HG02678 (cell line): ENCODE measurements at regions not wholly inside any gene's neighbourhood (a gene's known extent, or its start where the extent isn't known, plus 50 kb on each side); places are given as distances from the start of the nearest gene placed in this dataset.
"Not testable (repeated sequence)": the region's sequence is repeated elsewhere in the genome, so short reads cannot be mapped to it uniquely, and the experiment has no call there.

Source experiments
- ATAC-seq: cut with Tn5 transposase; IDR thresholded peaks from one replicate; pipeline ENCODE4 v1.9.1; 2021; ENCODE audit warnings: mild to moderate bottlenecking, moderate library complexity; ENCODE audit not compliant: unreplicated experiment

DNA sequence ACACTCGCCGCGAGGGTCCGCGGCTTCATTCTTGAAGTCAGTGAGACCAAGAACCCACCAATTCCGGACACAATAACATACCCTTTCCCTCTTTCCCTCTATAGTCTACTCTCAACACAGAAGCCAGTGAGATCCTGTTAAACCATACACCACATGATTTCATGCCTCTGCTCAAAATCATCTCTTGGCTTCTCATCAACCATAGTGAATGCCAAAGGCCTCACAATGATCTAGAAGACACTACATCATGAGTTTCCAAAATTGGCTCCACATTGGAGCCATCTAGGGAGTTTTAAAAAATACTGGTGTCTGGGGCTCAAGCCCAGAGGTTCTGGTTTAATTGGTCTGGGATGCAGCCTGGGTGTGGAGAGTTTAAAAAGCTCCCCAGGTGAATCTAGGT is 124.5 kb downstream of the EFNB1 start:
- no peak for ATAC-seq

DNA sequence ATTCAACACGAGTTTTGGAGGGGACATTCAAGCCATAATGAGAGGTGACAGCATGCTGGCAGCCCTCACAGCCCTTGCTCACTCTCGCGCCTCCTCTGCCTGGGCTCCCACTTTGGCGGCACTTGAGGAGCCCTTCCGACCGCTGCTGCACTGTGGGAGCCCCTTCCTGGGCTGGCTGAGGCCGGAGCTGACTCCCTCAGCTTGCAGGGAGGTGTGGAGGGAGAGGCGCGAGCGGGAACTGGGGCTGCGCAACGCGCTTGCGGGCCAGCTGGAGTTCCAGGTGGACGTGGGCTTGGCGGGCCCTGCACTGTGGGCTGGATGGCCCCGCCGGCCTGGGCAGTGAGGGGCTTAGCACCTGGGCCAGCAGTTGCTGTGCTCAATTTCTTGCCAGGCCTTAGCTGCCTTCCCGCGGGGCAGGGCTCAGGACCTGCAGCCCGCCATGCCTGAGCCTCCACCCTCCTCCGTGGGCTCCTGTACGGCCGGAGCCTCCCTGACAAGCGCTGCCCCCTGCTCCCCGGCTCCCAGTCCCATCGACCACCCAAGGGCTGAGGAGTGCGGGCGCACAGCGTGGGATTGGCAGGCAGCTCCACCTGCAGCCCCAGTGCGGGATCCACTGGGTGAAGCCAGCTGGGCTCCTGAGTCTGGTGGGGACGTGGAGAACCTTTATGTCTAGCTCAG is 123.3 kb downstream of the EFNB1 start:
- not testable (repeated sequence) for ATAC-seq

- no peak for ATAC-seq
These were observed 122.1 kb downstream of the EFNB1 start for GRCh38 chrX:68950937-68951336.

DNA sequence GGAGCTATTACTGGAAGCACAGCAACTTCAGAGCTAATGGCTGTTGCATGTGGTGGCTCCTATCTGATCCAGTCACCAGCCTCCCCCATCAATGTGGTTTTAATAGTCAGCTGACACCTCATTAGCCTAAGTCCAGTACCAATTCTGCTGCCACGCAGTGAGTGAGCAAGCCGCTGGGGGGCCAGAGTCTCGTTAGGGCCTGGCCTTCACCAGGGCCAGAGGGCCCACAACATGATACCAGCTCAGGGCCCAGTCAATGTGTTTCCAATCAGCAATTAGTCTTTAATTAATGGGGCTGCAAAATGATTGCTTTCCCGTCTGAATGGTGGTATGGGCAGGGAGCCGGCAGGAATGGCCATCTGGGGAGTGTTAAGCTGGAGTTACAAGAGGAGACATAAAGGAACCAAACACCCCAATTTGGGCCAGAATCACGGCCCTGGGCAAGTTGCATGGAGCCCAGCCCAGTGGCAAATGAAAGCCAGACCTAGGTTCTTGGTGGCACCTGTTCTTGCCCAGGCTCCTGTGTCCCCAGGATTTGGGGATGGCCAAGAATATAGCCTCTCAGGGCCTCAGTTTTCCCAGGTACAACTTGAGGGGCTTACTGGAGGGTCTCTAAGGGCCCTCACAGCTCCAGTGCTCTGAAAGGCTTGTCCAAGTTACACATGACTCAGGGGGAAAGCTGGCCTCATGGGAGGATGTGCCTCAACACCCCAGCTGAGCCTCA is 119.2 kb downstream of the EFNB1 start:
- ATAC-seq: no peak

GRCh38 chrX:68945603-68946228 is 116.9 kb downstream of the EFNB1 start:
- ATAC-seq: no peak

DNA sequence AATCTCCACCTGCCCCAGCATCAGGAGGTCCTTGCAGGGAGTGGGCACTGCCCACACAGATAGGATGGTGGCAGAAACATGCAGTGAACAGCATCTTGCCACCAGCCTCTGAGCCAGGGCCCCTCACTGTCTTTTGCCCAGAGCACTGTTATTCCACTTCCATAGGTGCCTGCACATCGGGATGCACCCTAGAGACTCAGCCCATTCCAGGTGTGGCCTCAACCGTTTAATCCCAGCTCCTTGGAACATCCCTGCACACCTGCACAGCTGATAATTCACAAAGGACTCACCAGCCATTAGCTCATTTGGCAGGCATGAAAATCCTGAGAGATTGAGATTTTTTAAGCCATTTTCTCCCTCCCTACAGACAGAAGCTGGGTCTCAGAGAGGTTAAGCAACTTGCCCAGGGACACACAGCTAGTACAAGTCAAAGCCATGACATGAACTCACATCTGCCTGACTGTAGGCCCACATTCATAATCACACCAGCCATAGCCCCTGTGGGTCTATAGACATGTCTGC is 116.3 kb downstream of the EFNB1 start:
- no peak for ATAC-seq

DNA sequence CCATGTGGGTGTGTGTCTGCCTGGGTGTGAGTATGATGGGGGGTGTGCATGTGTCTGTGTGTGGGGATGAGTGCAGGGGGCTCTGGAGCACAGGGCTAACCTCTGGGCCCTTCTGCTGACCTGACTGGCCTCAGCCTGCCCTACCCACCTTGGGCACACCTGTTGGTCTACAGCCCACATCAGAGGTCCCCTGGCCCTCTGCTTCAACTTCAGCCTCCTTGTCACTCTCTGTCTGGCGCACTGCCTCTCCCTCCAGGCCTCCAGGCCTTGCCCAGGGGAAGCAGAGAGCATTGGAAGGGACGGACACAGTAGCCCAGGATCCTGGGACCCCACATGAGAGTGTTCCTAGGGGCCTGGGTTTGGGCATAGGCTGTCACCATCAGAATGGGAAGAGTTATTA is 115.4 kb downstream of the EFNB1 start:
- ATAC-seq: no peak

- no peak for ATAC-seq
These were observed 114.0 kb downstream of the EFNB1 start for GRCh38 chrX:68942840-68943239.

- no peak for ATAC-seq
These were observed 113.3 kb downstream of the EFNB1 start for GRCh38 chrX:68942104-68942503.

GRCh38 chrX:68941385-68941952 is 112.6 kb downstream of the EFNB1 start:
- no peak for ATAC-seq

GRCh38 chrX:68940601-68941000 is 111.8 kb downstream of the EFNB1 start:
- ATAC-seq: no peak

GRCh38 chrX:68939868-68940267 is 111.0 kb downstream of the EFNB1 start:
- no peak for ATAC-seq

GRCh38 chrX:68938244-68939004 is 109.6 kb downstream of the EFNB1 start:
- no peak for ATAC-seq

DNA sequence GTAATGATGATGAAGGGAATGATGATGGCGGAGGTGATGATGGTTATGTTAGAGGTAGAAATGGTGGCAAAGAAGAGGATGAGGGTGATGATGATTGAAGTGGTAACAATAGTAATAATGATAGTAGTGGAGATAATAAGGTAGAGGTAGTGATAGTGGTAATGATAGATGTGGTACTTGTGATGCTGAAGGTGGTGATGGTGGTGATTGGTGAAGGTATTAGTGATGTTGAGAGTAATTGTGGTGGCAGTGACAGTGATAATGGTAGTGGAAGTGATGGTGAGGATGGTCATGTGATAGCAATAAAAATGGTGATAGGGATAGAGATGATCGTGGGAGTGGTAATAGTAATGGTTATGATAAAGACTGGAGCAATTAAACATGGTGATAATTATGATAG is 108.8 kb downstream of the EFNB1 start:
- ATAC-seq: no peak

DNA sequence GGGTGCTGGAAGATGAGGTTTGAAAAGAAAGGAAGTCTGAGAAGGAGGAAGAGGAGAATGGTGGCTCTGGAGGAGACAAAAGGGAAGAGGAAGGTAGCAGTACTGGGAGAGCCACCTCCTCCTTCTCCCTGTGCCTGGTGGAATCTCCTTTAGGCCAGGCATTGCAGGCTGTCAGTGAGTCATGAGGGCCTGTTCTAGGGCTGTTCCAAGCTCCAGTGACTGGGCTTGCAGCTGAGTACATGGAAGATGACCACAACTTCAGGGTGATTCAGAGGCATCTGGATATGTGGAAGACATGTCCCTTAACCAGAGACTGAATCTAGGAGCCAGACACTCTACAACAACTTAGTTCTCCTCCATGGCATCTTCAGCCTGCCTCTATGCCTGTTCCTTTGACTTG is 107.8 kb downstream of the EFNB1 start:
- no peak for ATAC-seq

- ATAC-seq: no peak
These were observed 107.3 kb downstream of the EFNB1 start for GRCh38 chrX:68936126-68936525.

DNA sequence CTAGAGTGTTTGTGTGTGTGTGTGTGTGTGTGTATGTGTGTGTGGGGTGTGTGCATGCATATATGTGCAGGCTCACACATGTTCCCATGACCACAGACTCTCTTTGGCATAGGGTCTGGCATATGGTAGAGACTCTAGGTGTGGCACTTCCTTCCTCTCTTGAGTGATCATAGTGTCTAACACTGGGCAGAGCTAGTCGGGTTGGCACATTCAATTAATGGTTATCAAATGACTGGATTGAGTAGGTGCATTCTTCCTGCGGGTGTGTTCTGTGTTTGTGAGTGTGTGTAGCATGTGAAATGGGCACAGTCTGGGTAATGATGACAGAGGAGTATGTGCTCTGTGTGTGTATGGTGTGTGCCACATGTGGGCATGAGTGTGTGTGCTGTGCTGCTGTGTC is 106.5 kb downstream of the EFNB1 start:
- no peak for ATAC-seq

DNA sequence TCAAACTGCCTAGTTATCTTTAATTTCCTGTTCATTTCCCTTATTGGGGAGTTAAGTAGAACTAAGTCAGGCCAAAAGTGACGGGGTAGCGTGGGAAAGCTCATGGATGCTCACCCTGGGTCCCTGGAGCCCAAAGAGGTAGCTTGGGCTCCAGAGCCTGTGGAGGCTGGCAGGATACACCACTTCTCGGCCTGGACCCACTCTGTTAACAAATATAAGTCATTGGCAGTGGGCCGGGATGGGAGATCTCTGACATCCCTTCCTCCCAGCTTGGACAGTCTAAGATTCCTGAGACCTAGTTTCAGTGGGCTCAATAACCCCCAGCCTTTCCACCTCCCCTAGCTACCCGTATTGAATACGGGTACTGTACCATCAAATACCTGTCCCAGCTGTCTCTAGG is 106.1 kb downstream of the EFNB1 start:
- ATAC-seq: no peak

DNA sequence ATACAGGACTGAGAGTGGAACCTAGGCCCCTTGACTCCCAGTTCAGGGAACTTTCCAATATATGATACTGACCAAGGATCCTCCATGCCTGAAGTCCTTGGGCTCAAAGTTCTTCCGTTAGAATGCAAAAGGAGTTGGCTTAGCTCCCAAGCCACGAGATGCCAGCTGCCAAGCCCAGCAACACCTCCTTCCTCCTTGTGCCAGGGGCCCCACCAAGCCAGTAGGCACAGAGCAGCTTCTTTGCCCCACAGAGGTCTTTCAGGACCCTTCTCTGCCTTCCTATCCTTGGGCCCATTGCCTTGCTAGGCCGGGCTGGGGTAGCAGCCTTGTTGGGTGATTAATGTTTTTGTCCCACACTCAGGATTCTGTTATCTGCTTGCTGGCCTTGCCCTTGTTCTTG is 105.6 kb downstream of the EFNB1 start:
- ATAC-seq: no peak

DNA sequence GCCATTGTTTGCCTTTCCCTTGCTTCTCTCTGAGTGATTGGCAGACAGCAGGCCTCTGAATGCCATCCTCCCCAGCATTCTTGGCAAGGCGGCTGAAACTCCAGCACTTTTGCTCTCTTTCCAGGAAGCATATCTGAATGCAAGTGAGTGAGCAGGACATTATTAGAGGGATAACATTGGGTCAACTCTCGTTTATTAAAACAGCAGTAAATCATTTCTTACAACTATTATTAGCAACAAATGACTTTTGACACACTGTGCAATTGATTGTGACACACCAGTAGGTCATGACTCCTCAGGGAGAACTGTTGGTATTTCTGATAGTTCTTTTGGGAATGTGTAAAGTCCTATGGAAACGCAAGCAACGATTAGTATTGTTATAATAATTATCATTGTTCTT is 103.8 kb downstream of the EFNB1 start:
- ATAC-seq: no peak

DNA sequence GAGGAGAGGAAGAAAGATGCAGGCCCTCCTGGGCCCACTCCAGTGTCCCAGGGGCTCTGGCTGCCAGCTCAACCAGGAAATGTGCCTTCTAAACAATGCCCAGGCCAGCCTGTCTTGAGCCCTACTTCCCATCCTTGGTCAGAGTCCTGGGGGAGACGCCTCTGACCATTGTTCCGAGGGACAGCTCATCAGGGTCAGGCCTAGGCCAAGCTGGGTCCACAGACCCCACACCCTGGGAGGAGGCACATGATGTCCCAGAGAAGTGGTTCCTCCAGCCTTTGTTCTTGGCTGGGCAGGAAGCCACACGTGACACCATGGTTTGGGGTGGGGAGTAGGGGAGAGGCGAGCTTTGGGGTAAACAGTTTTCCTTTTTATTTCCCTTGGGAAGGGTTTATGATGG is 102.5 kb downstream of the EFNB1 start:
- no peak for ATAC-seq
